PC-9 (cell line): ENCODE measurements at regions not wholly inside any gene's neighbourhood (a gene's known extent, or its start where the extent isn't known, plus 50 kb on each side); places are given as distances from the start of the nearest gene placed in this dataset.

Source experiments
- BruUV-seq: library from RNA; stranded (reverse); fragments of 400-500 nt; replicated peaks from 2 replicates; lab custom pipeline; 2021; lab: Mats Ljungman, UMichigan
- CTCF ChIA-PET: fragments of 300-600 bp; sonication (Branson Sonifier 250); formaldehyde crosslinking; loops from one replicate; lab custom pipeline; 2022; ENCODE audit warnings: antibody characterized with exemption; lab: Charles Lee
- POLR2A ChIA-PET: fragments of 300-600 bp; sonication (Branson Sonifier 250); formaldehyde crosslinking; loops from one replicate; lab custom pipeline; 2022; ENCODE audit warnings: antibody characterized with exemption; ENCODE audit not compliant: unreplicated experiment; lab: Charles Lee
- DNase-seq, 2 experiments: peaks; one replicate each; pipeline versions ENCODE4 v3.0.0 to v3.0.0-alpha.2; 2015 to 2022; ENCODE audit warnings: mixed read lengths in 1 of 2
- H2AFZ ChIP-seq: fragments of 200-600 bp; sonication (generic); 2 replicates; pipeline ENCODE4 v1.8.1; 2017; ENCODE audit warnings: antibody characterized with exemption
- H3F3A ChIP-seq: fragments of 200-600 bp; sonication (generic); 2 replicates; pipeline ENCODE4 v1.8.1; 2017; ENCODE audit warnings: antibody characterized with exemption, mild to moderate bottlenecking, low read depth; ENCODE audit not compliant: insufficient read depth
- H3K27ac ChIP-seq: fragments of 200-600 bp; sonication (generic); 2 replicates; pipeline ENCODE4 v1.6.1; 2016; ENCODE audit warnings: mixed run types
- H3K27me3 ChIP-seq: fragments of 200-600 bp; sonication (generic); 2 replicates; pipeline ENCODE4 v1.6.1; 2016; ENCODE audit warnings: low read depth, mixed run types; ENCODE audit not compliant: insufficient read depth
- H3K36me3 ChIP-seq: fragments of 200-600 bp; sonication (generic); 2 replicates; pipeline ENCODE4 v1.6.1; 2016; ENCODE audit warnings: low read depth, mixed run types
- H3K4me1 ChIP-seq: fragments of 200-600 bp; sonication (generic); replicated peaks from 2 replicates; pipeline ENCODE4 v1.6.1; 2016; ENCODE audit warnings: mixed run types; ENCODE audit not compliant: insufficient read depth
- H3K4me2 ChIP-seq: fragments of 200-600 bp; sonication (generic); 2 replicates; pipeline ENCODE4 v1.6.1; 2017; ENCODE audit warnings: mixed run types
- H3K4me3 ChIP-seq: fragments of 200-600 bp; sonication (generic); 2 replicates; pipeline ENCODE4 v1.6.1; 2016; ENCODE audit warnings: mixed run types
- H3K79me2 ChIP-seq: fragments of 200-600 bp; sonication (generic); 2 replicates; pipeline ENCODE4 v1.6.1; 2017; ENCODE audit warnings: low read depth, mixed run types
- H3K9me2 ChIP-seq: fragments of 200-600 bp; sonication (generic); 2 replicates; pipeline ENCODE4 v1.8.1; 2017; ENCODE audit warnings: mild to moderate bottlenecking; ENCODE audit not compliant: insufficient read depth
- H3K9me3 ChIP-seq: fragments of 200-600 bp; sonication (generic); 2 replicates; pipeline ENCODE4 v1.8.1; 2016; ENCODE audit warnings: low read depth; ENCODE audit not compliant: insufficient read depth
- H4K20me1 ChIP-seq: fragments of 200-600 bp; sonication (generic); 2 replicates; pipeline ENCODE4 v1.8.1; 2017; ENCODE audit not compliant: insufficient read depth
- CTCF ChIP-seq: fragments of 200-600 bp; sonication (generic); conservative IDR thresholded peaks from 2 replicates; pipeline ENCODE4 v1.6.1; 2017; ENCODE audit warnings: mixed run types, antibody characterized with exemption, mild to moderate bottlenecking, moderate library complexity
- EZH2 ChIP-seq: fragments of 200-600 bp; sonication (generic); IDR thresholded peaks from 2 replicates; pipeline ENCODE4 v1.8.0; 2017; ENCODE audit warnings: antibody characterized with exemption, low read depth
- intact Hi-C: fragments of 100-400 bp; cut with micrococcal nuclease; formaldehyde crosslinking; loops from one replicate; pipeline ENCODE4 v1.10.0; 2022; ENCODE audit not compliant: unreplicated experiment

GRCh38 chr1:233554037-233554436, 59.9 kb upstream of the KCNK1 start:
- Histone ChIP-seq H4K20me1 (no peaks in the 10 kb centered on the region), H3K79me2 (no peaks in the 10 kb centered on the region), H3K4me2 (no peak overlapping the region), H3K27me3 (no peaks in the 10 kb centered on the region), H3K27ac (no peak overlapping the region), H3F3A (no peaks in the 10 kb centered on the region), H3K4me1 (no peaks in the 10 kb centered on the region), H3K9me3 (no peaks in the 10 kb centered on the region), H3K4me3 (no peak overlapping the region), H3K36me3 (no peaks in the 10 kb centered on the region), H2AFZ (no peak overlapping the region), H3K9me2 (no peaks in the 10 kb centered on the region)
- TF ChIP-seq EZH2, result no peak
- TF ChIP-seq CTCF, result no peak
- POLR2A ChIA-PET, result no interaction called here
- CTCF ChIA-PET, result no interaction called here
- intact Hi-C loops, result no loop called here
- DNase-seq, result no peak
- no TSS peak for BruUV-seq

- H2AFZ ChIP-seq, result no peak overlapping the region
- no peak for DNase-seq
- no peaks in the 10 kb centered on the region for H3F3A ChIP-seq
- H3K4me1 ChIP-seq, result no peaks in the 10 kb centered on the region
- POLR2A ChIA-PET, result no interaction called here
- no peak overlapping the region for H3K4me2 ChIP-seq
- H3K36me3 ChIP-seq, result no peaks in the 10 kb centered on the region
- H3K79me2 ChIP-seq, result no peaks in the 10 kb centered on the region
- no TSS peak for BruUV-seq
- no peaks in the 10 kb centered on the region for H4K20me1 ChIP-seq
- intact Hi-C loops, result no loop called here
- no peaks in the 10 kb centered on the region for H3K9me2 ChIP-seq
- TF ChIP-seq EZH2, result no peak
- H3K4me3 ChIP-seq, result 0 out of 2 replicates have a peak overlapping the region, but pooled peaks have one; percentile 5
- H3K27me3 ChIP-seq, result no peaks in the 10 kb centered on the region
- CTCF ChIA-PET, result no interaction called here
- peaks cover 16% of the 10 kb centered on the region; the same call in 1 of the 2 replicates for H3K9me3 ChIP-seq
- no peak overlapping the region for H3K27ac ChIP-seq
These were observed 52.0 kb upstream of the KCNK1 start for GRCh38 chr1:233561708-233562426.
